ENCODE measurements at regions not wholly inside any gene's neighbourhood (a gene's known extent, or its start where the extent isn't known, plus 50 kb on each side); places are given as distances from the start of the nearest gene placed in this dataset.

- TF ChIP-seq, protein P1, sequence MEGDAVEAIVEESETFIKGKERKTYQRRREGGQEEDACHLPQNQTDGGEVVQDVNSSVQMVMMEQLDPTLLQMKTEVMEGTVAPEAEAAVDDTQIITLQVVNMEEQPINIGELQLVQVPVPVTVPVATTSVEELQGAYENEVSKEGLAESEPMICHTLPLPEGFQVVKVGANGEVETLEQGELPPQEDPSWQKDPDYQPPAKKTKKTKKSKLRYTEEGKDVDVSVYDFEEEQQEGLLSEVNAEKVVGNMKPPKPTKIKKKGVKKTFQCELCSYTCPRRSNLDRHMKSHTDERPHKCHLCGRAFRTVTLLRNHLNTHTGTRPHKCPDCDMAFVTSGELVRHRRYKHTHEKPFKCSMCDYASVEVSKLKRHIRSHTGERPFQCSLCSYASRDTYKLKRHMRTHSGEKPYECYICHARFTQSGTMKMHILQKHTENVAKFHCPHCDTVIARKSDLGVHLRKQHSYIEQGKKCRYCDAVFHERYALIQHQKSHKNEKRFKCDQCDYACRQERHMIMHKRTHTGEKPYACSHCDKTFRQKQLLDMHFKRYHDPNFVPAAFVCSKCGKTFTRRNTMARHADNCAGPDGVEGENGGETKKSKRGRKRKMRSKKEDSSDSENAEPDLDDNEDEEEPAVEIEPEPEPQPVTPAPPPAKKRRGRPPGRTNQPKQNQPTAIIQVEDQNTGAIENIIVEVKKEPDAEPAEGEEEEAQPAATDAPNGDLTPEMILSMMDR (IDR thresholded peaks at IDR 0.05; ENCODE audit: poor library complexity, severe bottlenecking): peak; percentile 88
- TF ChIP-seq EZH2 (IDR thresholded peaks at IDR 0.05; ENCODE audit: borderline replicate concordance, insufficient read depth, low read length, poor library complexity, severe bottlenecking) (no peak), POLR2AphosphoS5 (IDR thresholded peaks at IDR 0.05) (no peak)
Observed at GRCh38 chr7:156473476-156474240, 166.9 kb upstream of the RNF32 start.

Measured in neural cell (in vitro differentiated cells).